Daoy (cell line): ENCODE measurements at regions not wholly inside any gene's neighbourhood (a gene's known extent, or its start where the extent isn't known, plus 50 kb on each side); places are given as distances from the start of the nearest gene placed in this dataset.
"Not testable (repeated sequence)": the region's sequence is repeated elsewhere in the genome, so short reads cannot be mapped to it uniquely, and the experiment has no call there.

Experiments used
- DNase-seq: peaks from one replicate; pipeline ENCODE4 v3.0.0-alpha.2; 2015; ENCODE audit warnings: low read depth

DNA sequence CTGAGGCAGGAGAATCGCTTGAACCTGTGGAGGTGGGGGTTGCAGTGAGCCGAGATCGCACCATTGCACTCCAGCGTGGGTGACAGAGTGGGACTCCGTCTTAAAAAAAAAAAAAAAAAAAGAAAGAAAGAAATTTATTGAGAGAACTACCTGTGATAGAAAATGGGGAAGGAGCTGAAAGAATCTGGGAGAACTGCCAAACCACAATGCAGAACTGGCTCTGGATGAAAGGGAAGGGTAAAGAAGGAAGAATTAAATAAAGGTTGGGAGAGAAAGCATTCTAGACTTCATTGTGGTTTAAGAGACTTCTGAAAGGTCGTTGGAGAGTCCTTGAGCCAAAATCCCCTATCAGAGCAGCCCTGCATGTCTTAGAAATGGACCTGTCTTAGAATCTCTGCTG is 567.9 kb upstream of the HTR2C start:
- no peak for DNase-seq

DNA sequence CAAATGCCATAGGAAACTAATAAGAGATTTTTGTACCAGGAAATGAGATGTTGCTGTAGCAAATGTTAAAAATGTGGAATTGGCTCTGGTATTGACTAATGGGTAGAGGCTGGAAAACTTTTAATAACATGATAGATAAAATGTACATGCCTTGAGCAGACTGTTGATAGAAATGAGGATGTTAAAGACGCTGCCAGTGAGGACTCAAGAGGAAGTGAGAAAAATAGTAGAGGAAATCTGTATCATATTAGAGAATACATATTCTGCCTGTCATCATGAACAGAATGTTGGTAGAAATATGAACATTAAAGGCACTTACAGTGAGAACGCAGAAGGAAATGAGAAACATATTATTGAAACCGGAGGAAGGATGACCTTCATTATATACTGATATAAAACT is 577.2 kb upstream of the HTR2C start:
- no peak for DNase-seq

DNA sequence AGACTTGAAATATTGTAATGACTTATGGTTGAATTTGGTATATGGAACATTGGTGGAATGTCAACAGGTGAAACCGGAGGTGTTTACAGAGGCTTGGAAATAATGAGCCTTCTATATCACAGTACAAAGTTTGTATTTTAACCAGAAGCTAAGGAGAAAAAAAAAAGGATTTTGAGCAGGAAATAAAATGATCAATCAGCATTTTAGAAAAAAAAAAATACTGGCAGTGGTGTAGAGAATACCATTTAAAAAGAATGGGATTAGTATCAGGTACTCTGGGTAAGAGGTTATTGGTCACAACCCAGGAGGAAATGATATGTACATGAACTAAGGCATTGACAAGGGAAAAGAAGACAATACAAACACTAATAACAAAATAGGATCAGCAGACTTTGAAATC is 587.1 kb upstream of the HTR2C start:
- no peak for DNase-seq

DNA sequence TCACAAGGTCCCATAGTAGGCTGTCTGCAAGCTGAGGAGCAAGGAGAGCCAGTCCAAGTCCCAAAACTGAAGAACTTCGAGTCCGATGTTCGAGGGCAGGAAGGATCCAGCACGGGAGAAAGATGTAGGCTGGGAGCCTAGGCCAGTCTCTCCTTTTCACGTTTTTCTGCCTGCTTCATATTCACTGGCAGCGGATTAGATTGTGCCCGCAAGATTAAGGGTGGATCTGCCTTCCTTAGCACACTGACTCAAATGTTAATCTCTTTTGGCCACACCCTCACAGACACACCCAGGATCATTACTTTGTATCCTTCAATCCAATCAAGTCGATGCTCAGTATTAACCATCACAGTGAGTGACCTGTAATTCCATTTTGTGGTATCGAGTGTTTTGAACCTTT is 592.2 kb upstream of the HTR2C start:
- DNase-seq, result not testable (repeated sequence)

DNA sequence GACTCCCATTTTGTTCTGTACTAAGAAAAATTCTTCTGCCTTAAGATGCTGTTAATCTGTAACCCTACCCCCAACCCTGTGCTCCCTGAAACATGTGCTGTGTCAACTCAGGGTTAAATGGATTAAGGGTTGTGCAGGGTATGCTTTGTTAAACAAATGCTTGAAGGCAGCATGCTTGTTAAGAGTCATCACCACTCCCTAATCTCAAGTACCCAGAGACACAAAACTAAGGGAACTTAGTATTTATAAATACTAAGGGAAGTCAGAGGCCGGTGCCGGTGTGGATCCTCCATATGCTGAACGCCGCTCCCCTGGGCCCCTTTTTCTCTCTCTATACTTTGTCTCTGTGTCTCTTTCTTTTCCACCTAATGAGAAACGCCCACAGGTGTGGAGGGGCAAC is 593.2 kb upstream of the HTR2C start:
- DNase-seq, result not testable (repeated sequence)

DNA sequence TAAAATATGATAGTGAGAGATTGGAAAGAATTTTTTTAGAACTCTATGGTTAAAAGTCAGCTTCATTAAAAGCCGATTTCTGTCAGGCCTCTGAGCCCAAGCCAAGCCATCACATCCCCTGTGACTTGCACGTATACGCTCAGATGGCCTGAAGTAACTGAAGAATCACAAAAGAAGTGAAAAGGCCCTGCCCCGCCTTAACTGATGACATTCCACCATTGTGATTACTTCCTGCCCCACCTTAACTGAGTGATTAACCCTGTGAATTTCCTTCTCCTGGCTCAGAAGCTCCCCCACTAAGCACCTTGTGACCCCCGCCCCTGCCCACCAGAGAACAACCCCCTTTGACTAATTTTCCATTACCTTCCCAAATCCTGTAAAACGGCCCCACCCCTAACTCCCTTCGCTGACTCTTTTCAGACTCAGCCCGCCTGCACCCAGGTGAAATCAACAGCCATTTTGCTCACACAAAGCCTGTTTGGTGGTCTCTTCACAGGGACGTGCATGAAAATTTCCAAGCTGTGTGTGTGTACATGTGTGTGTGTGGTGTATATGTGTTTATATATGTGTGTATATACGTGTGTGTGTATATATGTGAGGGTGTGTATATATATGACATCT is 595.5 kb upstream of the HTR2C start:
- DNase-seq, result not testable (repeated sequence)

DNA sequence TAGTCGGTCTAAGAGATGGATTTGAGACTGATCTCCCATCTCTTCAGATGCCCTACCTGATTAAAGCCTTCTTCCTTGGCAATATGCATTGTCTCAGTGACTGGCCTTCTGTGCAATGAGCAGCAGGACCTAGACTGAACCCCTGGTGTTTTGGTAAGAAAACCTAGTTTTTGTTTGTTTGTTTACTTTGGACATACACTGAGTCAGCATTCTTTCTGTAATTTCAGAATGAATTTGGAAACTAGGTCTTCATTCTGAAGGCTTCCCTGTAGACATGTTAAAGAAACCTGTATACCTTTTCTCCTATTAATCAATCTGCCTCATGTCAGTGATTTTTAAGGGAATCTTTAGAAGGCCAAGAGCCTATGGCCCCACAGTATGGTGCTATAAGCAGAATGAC is 597.5 kb upstream of the HTR2C start:
- DNase-seq, result no peak

DNA sequence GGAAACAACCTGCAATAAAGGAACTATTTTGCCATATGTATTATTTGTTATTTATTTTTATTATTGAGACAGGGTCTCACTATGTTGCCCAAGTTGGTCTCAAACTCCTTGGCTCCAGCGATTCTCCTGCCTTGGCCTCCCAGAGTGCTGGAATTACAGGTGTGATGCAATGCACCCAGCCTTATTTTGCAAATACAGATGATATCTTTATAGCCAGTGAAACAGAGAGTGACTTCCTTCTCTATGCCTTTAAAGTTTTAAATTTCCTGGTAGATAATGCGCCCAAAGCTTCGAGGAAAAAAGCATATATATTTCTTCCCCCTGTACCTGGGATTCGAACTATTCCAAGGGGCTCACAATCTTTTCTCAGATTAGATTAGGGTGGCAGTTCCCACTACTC is 601.1 kb upstream of the HTR2C start:
- no peak for DNase-seq

DNA sequence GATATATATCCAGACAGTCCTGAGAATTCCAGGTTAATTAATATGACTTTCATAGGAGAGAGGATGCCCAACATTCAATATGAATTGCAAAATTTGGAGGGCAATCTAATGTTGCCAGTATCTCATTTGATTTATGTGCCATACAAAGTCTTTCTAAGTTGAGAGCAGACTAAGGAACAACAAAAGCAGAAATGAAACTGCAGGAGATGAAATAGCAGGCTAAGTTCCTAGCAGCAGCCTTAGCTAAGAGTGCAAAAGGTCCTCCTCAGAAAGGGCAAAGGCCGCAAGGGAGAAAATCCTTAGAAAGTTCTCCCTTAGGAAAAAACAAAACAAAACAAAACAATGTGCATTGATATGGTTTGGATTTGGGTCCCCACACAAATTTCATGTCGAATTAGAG is 602.9 kb upstream of the HTR2C start:
- no peak for DNase-seq

DNA sequence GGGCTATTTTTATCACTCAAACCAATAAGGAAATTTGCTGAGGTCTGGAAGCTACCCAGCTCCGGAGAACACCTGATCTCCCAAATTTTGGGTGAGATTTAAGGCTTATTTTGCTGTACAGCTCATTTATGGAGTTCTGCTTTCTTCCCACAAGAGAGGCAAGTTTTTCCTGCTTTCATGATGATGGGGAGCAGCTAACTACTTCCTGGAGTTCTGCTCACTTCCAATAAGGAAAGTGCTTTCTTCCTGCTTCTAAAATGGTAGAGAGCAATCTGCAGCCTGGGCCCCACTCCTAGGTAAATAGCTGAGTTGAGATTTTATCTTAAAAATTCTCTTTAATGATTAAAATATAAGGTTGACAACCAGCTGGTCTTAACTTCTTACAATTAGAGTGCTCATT is 606.0 kb upstream of the HTR2C start:
- DNase-seq, result no peak

DNA sequence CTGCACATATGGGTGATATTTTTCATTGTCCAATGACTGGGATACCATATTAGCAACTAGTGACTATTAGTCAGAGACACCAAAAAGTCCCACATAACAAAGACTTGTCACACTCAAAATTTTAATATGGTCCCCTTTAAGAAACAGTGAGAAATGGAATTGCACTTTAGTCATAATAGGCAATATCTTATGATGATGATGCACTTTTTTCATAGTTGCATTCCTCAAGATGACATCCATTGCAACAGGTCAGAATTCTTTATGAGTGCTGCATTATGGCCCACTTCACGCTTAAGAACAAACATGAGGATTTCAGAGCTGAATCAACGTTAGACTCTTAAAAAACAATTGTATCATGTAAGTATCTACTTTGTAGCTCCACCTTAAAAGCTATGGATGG is 608.4 kb upstream of the HTR2C start:
- no peak for DNase-seq

DNA sequence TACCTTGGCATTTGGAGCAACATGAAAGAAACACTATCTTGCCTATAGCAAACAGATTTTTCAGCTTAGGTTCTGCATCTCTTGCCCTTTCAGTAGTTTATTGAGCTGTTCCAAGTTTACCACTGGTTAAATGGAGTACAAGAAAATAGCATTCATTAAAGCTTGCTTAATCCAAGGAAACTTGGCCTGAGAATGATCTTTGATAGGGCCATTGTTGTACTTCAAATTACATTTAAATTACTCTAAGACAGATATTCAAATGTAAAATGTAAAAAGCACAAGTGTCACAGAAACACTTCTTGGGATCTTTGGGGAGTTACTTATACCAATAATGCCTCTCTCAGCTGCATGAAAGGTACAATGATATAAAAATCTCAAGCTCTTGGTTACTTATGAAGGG is 609.0 kb upstream of the HTR2C start:
- DNase-seq, result no peak

DNA sequence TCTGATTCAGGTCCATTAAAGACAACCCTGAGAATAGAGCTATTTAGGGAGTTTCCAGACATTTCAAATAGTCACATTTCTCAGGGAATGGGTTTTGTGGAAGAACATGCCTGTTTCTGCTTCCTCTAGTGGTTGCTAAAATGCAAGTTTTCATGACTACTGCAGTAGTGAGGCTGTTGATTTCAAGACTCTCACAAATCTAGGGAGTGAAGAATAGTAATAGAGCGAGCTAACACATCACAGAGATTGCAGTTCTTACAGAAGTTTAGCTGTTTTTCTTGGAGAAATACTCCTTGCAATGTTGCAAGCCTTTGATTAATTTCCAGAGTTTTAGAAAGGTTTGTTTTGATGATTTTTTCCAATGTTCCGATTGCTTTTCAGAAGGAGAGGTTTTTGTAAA is 610.2 kb upstream of the HTR2C start:
- no peak for DNase-seq

DNA sequence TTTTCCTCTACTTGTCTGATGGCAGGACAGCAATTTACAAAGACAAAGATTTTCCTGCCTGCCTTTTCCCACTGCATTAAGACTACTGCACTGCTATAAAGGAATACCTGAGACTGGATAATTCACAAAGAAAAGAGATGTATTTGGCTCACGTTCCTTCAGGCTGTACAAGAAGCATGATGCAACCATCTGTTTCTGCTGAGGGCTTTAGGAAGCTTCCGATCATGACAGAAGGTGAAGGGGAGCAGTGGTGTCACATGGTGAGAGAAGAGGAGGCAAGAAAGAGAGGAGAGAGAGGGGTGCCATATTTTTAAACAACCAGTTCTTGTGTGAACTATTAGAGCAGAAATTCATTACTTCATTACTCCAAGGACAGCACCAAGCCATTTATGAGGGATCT is 617.1 kb upstream of the HTR2C start:
- DNase-seq, result no peak

DNA sequence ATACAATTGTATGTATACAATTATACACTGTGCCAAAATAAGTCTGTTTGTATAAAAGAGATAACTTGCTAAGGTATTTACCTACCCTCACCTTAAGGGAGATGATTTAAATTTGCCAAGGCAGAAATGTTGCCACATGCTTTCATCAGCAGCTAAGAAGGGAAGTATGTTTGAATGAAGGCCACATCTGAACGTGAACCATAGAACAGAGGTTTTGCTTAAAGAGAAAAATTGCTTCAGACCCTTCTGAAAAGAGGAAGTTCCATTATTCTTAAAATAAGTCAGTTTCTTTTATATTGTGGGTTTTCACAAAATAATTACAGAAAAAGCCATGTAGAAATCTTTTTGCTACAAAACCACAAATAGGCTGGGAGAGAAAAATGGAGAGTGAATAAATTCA is 621.5 kb upstream of the HTR2C start:
- no peak for DNase-seq

DNA sequence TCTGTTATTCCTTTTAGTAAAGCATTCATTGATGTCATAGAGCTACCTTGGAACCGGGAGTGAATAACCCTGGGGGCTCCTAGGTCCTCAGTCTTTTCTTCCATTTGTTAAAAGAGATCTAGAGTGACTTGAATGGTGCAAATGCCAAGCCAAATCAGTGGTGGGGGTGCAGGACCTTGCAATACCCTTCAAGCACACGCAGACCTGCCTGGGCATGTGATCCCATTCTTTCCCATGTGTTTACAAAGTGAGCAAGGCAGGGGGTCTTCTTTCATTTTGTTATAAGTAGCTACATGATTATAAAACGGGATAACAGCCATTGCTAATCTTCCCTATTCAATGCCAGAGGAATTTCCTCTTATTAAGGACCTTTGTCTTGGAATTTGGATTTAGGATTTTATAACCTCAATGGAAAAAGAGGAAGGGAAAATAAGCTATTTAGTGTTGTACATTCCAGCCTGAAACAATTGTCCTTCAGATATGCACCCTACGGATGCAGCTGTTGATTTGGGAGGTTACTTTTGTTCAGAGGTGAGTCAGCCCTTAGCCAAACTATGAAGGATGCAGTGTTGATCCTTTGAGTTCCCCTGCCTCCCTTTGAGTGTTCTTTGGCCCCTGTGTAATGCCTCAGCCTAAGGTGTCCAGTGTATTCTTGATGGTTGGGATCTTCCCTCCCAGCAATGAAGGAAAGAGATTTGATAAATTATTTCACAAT is 623.8 kb upstream of the HTR2C start:
- no peak for DNase-seq

DNA sequence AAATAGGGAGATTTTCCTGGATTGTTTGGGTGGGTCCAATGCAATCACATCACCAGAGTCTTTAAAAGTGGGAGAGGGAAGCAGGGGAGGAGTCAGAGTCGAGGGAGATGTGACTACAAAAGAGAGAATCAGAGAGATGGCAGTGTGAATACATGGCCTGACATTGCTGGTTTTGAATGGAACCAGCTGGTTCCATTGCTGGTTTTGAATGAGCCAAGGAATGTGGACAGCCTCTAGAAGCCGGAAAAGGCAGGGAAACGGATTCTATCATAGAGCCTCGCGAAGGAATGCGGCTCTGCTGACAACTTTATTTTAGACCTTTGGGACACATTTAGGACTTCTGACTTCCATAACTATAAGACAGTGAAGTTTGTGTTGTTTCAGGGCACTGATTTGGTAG is 627.0 kb upstream of the HTR2C start:
- DNase-seq, result no peak

DNA sequence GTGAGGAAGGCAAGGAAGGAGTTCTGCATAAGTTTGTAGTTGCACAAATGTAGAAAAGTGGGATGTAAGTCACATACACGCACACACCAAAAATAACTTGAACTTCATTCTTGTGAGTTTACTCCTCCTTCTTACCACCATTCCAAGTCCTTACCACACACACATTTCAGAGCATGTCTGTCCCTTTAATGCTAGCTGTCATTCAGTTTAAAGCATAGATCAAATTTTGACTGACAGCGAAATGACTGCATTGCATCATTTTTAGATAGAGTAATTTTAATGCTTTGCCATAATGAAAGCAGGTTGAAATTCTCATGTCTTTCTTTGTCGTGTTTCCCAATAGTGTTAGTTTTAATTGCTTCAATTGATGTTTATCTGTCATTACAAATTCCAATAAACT is 629.6 kb upstream of the HTR2C start:
- no peak for DNase-seq

DNA sequence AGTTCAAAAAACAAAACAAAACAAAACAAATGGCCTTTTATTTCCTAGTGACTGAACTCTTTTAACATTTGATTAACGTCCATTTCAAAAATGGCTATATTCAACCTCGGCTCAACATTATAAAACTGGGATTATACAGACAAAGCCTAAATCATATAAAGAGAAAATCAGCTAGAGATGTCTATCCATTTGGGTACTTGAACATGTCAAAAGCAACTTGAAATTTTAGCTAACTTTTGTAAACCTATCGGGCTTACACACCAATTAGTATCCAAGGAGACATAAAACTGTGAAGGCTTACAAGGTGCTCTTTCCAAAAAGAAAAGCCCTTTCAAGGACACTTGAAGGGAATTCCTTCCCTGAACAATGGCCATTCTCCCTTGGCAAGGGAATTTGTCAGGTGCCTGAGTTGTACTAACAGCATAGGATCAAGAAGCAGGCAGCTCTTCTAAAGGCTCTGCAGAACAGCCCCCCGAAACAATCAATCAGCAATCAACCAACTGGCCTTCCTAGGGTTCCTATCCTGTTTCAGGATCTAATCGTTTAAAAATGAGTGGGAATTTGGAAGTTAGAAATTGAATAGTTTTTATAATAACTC is 633.7 kb upstream of the HTR2C start:
- no peak for DNase-seq

DNA sequence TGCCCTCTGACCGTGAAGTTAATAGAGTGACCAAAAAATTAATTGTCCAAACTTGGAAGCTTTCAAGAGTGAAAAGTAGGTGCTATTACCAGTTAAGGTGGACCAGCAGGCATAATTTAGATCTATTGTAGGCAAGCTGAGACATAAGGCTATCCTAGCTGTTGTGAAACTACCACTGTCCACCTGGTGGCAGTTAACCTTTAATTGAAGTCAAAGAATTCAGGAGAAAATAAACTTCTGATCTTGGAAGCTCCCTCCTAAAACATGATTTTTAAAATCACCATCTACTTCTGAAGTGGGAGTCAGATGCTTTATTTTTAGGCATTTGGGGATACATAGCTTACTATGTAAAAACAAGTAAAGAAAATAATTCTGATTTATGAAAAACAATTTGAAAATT is 636.3 kb upstream of the HTR2C start:
- DNase-seq, result no peak

DNA sequence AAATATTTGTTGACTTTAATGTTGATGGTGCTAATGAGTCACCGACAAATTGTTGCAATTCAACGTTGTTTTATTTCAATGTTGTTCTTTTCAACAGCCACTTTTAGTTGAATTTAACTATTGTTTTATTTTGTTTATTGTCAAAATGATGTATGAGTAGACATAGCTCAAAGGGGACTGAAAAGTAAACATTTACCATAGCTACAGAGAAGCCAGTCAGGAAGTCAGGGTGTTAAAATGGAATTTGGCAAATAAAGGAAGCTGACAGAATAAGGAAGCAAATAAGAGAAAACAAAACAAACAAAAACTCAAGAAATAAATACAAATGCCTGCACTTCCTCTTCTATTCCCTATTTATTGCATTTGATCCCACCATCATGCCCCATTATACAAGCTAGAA is 648.4 kb upstream of the HTR2C start:
- no peak for DNase-seq

DNA sequence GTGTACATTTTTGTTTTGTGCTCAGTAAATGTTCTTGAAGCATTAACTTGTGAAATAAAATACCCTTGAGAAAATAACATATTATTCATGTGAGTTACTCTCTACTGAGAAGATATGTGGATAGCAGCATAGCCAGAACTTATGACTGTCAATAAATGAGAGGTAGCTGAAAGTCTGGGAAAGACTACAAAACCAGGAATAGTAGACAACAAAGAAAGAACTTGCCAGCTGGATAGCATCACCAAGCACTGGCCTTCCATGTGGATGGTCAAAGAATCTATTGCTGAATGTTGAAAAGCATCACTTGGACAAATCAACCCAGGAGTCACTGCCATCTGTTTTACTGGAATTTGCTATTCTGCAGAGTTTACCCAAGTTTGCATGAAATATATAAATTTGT is 650.0 kb upstream of the HTR2C start:
- DNase-seq, result no peak

DNA sequence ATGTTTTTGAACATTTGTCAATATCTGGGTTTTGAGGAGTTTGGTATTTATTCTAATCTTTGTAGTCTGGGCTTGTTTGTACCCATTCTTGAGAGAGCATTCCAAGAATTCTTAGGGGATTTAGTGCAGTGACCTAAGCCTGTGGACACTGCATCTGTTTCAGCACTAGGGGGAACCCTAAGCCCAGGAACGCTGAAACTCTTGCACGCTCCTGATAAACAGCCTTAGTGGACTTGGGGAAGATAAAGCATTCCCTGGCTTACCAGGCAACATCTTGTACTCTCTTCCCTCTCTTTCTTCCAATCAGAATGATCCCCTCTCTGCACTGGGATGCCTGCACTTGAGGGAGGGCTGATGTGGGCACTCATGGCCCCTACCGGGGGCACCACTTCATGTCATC is 654.9 kb upstream of the HTR2C start:
- DNase-seq, result peak; percentile 47

DNA sequence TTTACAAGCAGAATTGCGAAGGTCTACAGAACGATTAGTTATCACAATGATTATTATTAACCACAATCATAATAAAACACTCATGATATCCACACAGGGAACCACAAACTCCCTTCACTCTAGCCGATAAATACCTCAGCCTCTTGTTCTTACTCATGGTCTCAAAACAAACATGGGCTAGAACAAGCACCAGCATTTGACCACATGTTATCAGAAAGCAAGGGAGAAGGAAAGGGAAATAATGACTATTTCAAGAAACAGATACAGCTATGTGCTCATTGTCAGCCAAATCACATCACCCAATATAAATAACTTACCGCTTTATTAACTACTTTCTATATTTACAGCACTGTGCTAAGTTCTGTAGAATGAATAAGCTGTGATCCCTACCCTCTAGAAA is 663.2 kb upstream of the HTR2C start:
- DNase-seq, result peak; percentile 4
